Fibroblast of lung (primary cell): ENCODE measurements at regions not wholly inside any gene's neighbourhood (a gene's known extent, or its start where the extent isn't known, plus 50 kb on each side); places are given as distances from the start of the nearest gene placed in this dataset.
"Not testable (repeated sequence)": the region's sequence is repeated elsewhere in the genome, so short reads cannot be mapped to it uniquely, and the experiment has no call there.

Experiments
- DNase-seq, 2 donors: peaks; one replicate each; pipeline versions ENCODE4 v3.0.0 to v3.0.0-alpha.2; 2010; ENCODE audit warnings: low read depth in 2 of 2
- H2AFZ ChIP-seq: 2 replicates; pipeline ENCODE4 v1.5.1; 2012; ENCODE audit warnings: low read length, control low read depth, inconsistent platforms
- H3K27ac ChIP-seq: 2 replicates; pipeline ENCODE4 v1.5.1; 2011; ENCODE audit warnings: low read length, control low read depth; ENCODE audit not compliant: insufficient read depth
- H3K27me3 ChIP-seq: 2 replicates; pipeline ENCODE4 v1.5.1; 2011; ENCODE audit warnings: mild to moderate bottlenecking, low read length; ENCODE audit not compliant: control insufficient read depth, insufficient read depth
- H3K36me3 ChIP-seq: 2 replicates; pipeline ENCODE4 v1.5.1; 2011; ENCODE audit warnings: low read length; ENCODE audit not compliant: control insufficient read depth, insufficient read depth
- H3K4me1 ChIP-seq: 2 replicates; pipeline ENCODE4 v1.5.1; 2011; ENCODE audit warnings: low read length; ENCODE audit not compliant: control insufficient read depth, insufficient read depth; ENCODE audit errors: extremely low read depth
- H3K4me2 ChIP-seq: 2 replicates; pipeline ENCODE4 v1.5.1; 2011; ENCODE audit warnings: low read length, control low read depth; ENCODE audit not compliant: insufficient read depth; ENCODE audit errors: extremely low read depth
- H3K4me3 ChIP-seq, 4 experiments: fragments of 200-600 bp in 1 of 4; sonication (generic) in 1 of 4; replicated peaks in 1 of 4; 2 replicates each; pipeline ENCODE4 v1.5.1; 2011 to 2016; ENCODE audit warnings: low read length in 4 of 4, low read depth in 3 of 4, mild to moderate bottlenecking in 3 of 4, control low read depth in 2 of 4, inconsistent platforms in 1 of 4, mixed read lengths in 1 of 4; ENCODE audit not compliant: insufficient read depth in 1 of 4; ENCODE audit errors: control extremely low read depth in 1 of 4
- H3K79me2 ChIP-seq: 2 replicates; pipeline ENCODE4 v1.5.1; 2012; ENCODE audit warnings: mild to moderate bottlenecking, low read length, inconsistent platforms; ENCODE audit not compliant: control insufficient read depth, insufficient read depth
- H3K9ac ChIP-seq: 2 replicates; pipeline ENCODE4 v1.5.1; 2011; ENCODE audit warnings: mild to moderate bottlenecking, low read length, control low read depth; ENCODE audit not compliant: insufficient read depth
- H3K9me3 ChIP-seq: 2 replicates; pipeline ENCODE4 v1.5.1; 2012; ENCODE audit warnings: low read depth, low read length; ENCODE audit not compliant: control insufficient read depth, insufficient read depth
- H4K20me1 ChIP-seq: 2 replicates; pipeline ENCODE4 v1.5.1; 2011; ENCODE audit warnings: low read length; ENCODE audit not compliant: control insufficient read depth, insufficient read depth; ENCODE audit errors: extremely low read depth
- CTCF ChIP-seq, 2 donors: IDR thresholded peaks in 1 of 2; conservative IDR thresholded peaks in 1 of 2; 1 replicate in 1 of 2; 2 replicates in 1 of 2; pipeline ENCODE4 v1.5.1; 2011 to 2012; ENCODE audit warnings: low read length in 2 of 2, control low read depth in 1 of 2, inconsistent platforms in 1 of 2, low read depth in 1 of 2, mild to moderate bottlenecking in 1 of 2
- EZH2 ChIP-seq: IDR thresholded peaks from 2 replicates; pipeline ENCODE4 v1.5.1; 2012; ENCODE audit warnings: low read length, control low read depth, mild to moderate bottlenecking; ENCODE audit errors: missing control alignments

- Histone ChIP-seq H2AFZ (no peak overlapping the region), H3K27me3 (no peaks in the 10 kb centered on the region), H3K4me3 (no peak overlapping the region), H3K9ac (no peak overlapping the region), H3K36me3 (no peaks in the 10 kb centered on the region), H3K9me3 (no peaks in the 10 kb centered on the region), H3K4me1 (no peaks in the 10 kb centered on the region), H4K20me1 (no peaks in the 10 kb centered on the region), H3K27ac (no peak overlapping the region), H3K4me2 (no peak overlapping the region), H3K79me2 (no peaks in the 10 kb centered on the region)
- TF ChIP-seq CTCF (conservative IDR thresholded peaks at IDR 0.05 in 1 of 2, IDR thresholded peaks at IDR 0.05 in 1 of 2; ENCODE audit: low read depth in 1 of 2, low read length in 2 of 2) (no peak), EZH2 (no peak)
- DNase-seq = no peak
These were observed 394.1 kb upstream of the FAR2 start for GRCh38 chr12:28755027-28755426.

GRCh38 chr12:28759333-28759732, 389.7 kb upstream of the FAR2 start:
- no peaks in the 10 kb centered on the region for H3K9me3 ChIP-seq
- no peaks in the 10 kb centered on the region for H4K20me1 ChIP-seq
- peak; percentile 21 to 39 for DNase-seq
- H3K4me2 ChIP-seq = no peak overlapping the region
- no peak overlapping the region for H3K27ac ChIP-seq
- no peaks in the 10 kb centered on the region for H3K36me3 ChIP-seq
- H3K79me2 ChIP-seq = no peaks in the 10 kb centered on the region
- H3K4me1 ChIP-seq = no peaks in the 10 kb centered on the region
- no peak overlapping the region for H2AFZ ChIP-seq
- TF ChIP-seq EZH2 (no peak), CTCF (conservative IDR thresholded peaks at IDR 0.05 in 1 of 2, IDR thresholded peaks at IDR 0.05 in 1 of 2; ENCODE audit: low read depth in 1 of 2, low read length in 2 of 2) (no peak)
- no peaks in the 10 kb centered on the region for H3K27me3 ChIP-seq
- H3K9ac ChIP-seq = no peak overlapping the region
- no peak overlapping the region for H3K4me3 ChIP-seq

GRCh38 chr12:28760040-28760903, 388.8 kb upstream of the FAR2 start:
- DNase-seq, H3K4me2 ChIP-seq, H2AFZ ChIP-seq, H4K20me1 ChIP-seq, H3K27ac ChIP-seq, H3K79me2 ChIP-seq, H3K4me3 ChIP-seq, H3K4me1 ChIP-seq, H3K36me3 ChIP-seq, H3K9ac ChIP-seq, H3K27me3 ChIP-seq, H3K9me3 ChIP-seq: not testable (repeated sequence)

- H3K36me3 ChIP-seq, H3K4me1 ChIP-seq, H3K4me2 ChIP-seq, H3K9me3 ChIP-seq, H3K4me3 ChIP-seq, H2AFZ ChIP-seq, H3K27ac ChIP-seq, DNase-seq, H3K27me3 ChIP-seq, H3K79me2 ChIP-seq, H3K9ac ChIP-seq, H4K20me1 ChIP-seq: not testable (repeated sequence)
These were observed 387.2 kb upstream of the FAR2 start for GRCh38 chr12:28761897-28762296.
